Stimulated activated CD8-positive, alpha-beta memory T cell treated with anti-CD3 and anti-CD28 coated beads, Interleukin-2, amount 100 ng/mL, for 48 hours (primary cell): ENCODE measurements at regions not wholly inside any gene's neighbourhood (a gene's known extent, or its start where the extent isn't known, plus 50 kb on each side); places are given as distances from the start of the nearest gene placed in this dataset.
"Not testable (repeated sequence)": the region's sequence is repeated elsewhere in the genome, so short reads cannot be mapped to it uniquely, and the experiment has no call there.

Source experiments
- DNase-seq, 2 donors: peaks; one replicate each; pipeline ENCODE4 v3.0.0-alpha.2; 2020; ENCODE audit warnings: low read depth in 2 of 2

GRCh38 chr1:182163821-182164223 is 102.3 kb upstream of the ZNF648 start:
- no peak for DNase-seq

GRCh38 chr1:182159443-182159842 is 97.9 kb upstream of the ZNF648 start:
- no peak for DNase-seq

- no peak for DNase-seq
These were observed 95.7 kb upstream of the ZNF648 start for GRCh38 chr1:182157187-182157586.

GRCh38 chr1:182154425-182154824 is 92.9 kb upstream of the ZNF648 start:
- not testable (repeated sequence) for DNase-seq

GRCh38 chr1:182149411-182149965 is 88.0 kb upstream of the ZNF648 start:
- DNase-seq = no peak

GRCh38 chr1:182147951-182148350 is 86.4 kb upstream of the ZNF648 start:
- DNase-seq = no peak

- DNase-seq = no peak
These were observed 85.8 kb upstream of the ZNF648 start for GRCh38 chr1:182147136-182147820.

- DNase-seq = no peak
These were observed 84.8 kb upstream of the ZNF648 start for GRCh38 chr1:182146286-182146685.

GRCh38 chr1:182145441-182145840 is 83.9 kb upstream of the ZNF648 start:
- DNase-seq = no peak

- no peak for DNase-seq
These were observed 83.1 kb upstream of the ZNF648 start for GRCh38 chr1:182144646-182145030.

GRCh38 chr1:182143825-182144645 is 82.5 kb upstream of the ZNF648 start:
- DNase-seq = no peak

GRCh38 chr1:182143154-182143657 is 81.7 kb upstream of the ZNF648 start:
- peak; percentile 78 to 83 for DNase-seq

GRCh38 chr1:182142621-182143020 is 81.1 kb upstream of the ZNF648 start:
- no peak for DNase-seq

GRCh38 chr1:182141040-182141439 is 79.5 kb upstream of the ZNF648 start:
- no peak for DNase-seq

- DNase-seq = no peak
These were observed 78.0 kb upstream of the ZNF648 start for GRCh38 chr1:182139496-182139895.

GRCh38 chr1:182137546-182137945 is 76.0 kb upstream of the ZNF648 start:
- DNase-seq = no peak

GRCh38 chr1:182135946-182136345 is 74.4 kb upstream of the ZNF648 start:
- no peak for DNase-seq

GRCh38 chr1:182134257-182134656 is 72.7 kb upstream of the ZNF648 start:
- DNase-seq = no peak

- no peak for DNase-seq
These were observed 71.7 kb upstream of the ZNF648 start for GRCh38 chr1:182133181-182133580.

GRCh38 chr1:182129398-182129797 is 67.9 kb upstream of the ZNF648 start:
- DNase-seq = no peak

GRCh38 chr1:182128502-182128901 is 67.0 kb upstream of the ZNF648 start:
- no peak for DNase-seq

GRCh38 chr1:182127656-182128055 is 66.1 kb upstream of the ZNF648 start:
- DNase-seq = no peak
